ENCODE measurements at regions not wholly inside any gene's neighbourhood (a gene's known extent, or its start where the extent isn't known, plus 50 kb on each side); places are given as distances from the start of the nearest gene placed in this dataset.

- DNase-seq, result no peak
These were observed 192.8 kb downstream of the SMIM20 start for GRCh38 chr4:26106776-26107175.

GRCh38 chr4:26108054-26108453, 194.0 kb downstream of the SMIM20 start:
- DNase-seq, result no peak

GRCh38 chr4:26110493-26110892, 196.5 kb downstream of the SMIM20 start:
- no peak for DNase-seq

GRCh38 chr4:26113339-26113940, 199.4 kb downstream of the SMIM20 start:
- DNase-seq, result no peak

- DNase-seq, result no peak
These were observed 202.0 kb downstream of the SMIM20 start for GRCh38 chr4:26116057-26116456.

GRCh38 chr4:26120098-26120825, 200.6 kb upstream of the RBPJ start:
- no peak for DNase-seq

- no peak for DNase-seq
These were observed 198.1 kb upstream of the RBPJ start for GRCh38 chr4:26122690-26123089.

GRCh38 chr4:26124753-26125321, 196.0 kb upstream of the RBPJ start:
- DNase-seq, result no peak

GRCh38 chr4:26126143-26126718, 194.6 kb upstream of the RBPJ start:
- no peak for DNase-seq

GRCh38 chr4:26126994-26127393, 193.8 kb upstream of the RBPJ start:
- no peak for DNase-seq

- DNase-seq, result no peak
These were observed 192.9 kb upstream of the RBPJ start for GRCh38 chr4:26127851-26128337.

GRCh38 chr4:26130173-26130572, 190.6 kb upstream of the RBPJ start:
- DNase-seq, result no peak

- no peak for DNase-seq
These were observed 189.9 kb upstream of the RBPJ start for GRCh38 chr4:26130841-26131432.

- DNase-seq, result no peak
These were observed 189.1 kb upstream of the RBPJ start for GRCh38 chr4:26131711-26132110.

- DNase-seq, result no peak
These were observed 188.0 kb upstream of the RBPJ start for GRCh38 chr4:26132858-26133257.

- no peak for DNase-seq
These were observed 187.0 kb upstream of the RBPJ start for GRCh38 chr4:26133840-26134239.

- DNase-seq, result no peak
These were observed 185.5 kb upstream of the RBPJ start for GRCh38 chr4:26135331-26135730.

GRCh38 chr4:26136615-26137014, 184.2 kb upstream of the RBPJ start:
- no peak for DNase-seq

GRCh38 chr4:26137288-26137687, 183.5 kb upstream of the RBPJ start:
- no peak for DNase-seq

- DNase-seq, result no peak
These were observed 181.4 kb upstream of the RBPJ start for GRCh38 chr4:26139310-26139924.

GRCh38 chr4:26140150-26140898, 180.5 kb upstream of the RBPJ start:
- DNase-seq, result no peak

Measured in C1 segment of cervical spinal cord (tissue), 14 donors.